Activated CD4-positive, alpha-beta T cell treated with anti-CD3 and anti-CD28 coated beads, Interleukin-2, amount 10 ng/mL, durations not matched to agents 7 days and 5 days (primary cell): ENCODE measurements at regions not wholly inside any gene's neighbourhood (a gene's known extent, or its start where the extent isn't known, plus 50 kb on each side); places are given as distances from the start of the nearest gene placed in this dataset.
"Not testable (repeated sequence)": the region's sequence is repeated elsewhere in the genome, so short reads cannot be mapped to it uniquely, and the experiment has no call there.

Source experiments
- CTCF ChIA-PET: fragments of 350-600 bp; sonication (Branson Sonifier 250); formaldehyde crosslinking; loops from one replicate; lab custom pipeline; 2021; ENCODE audit warnings: antibody characterized with exemption; lab: Charles Lee
- POLR2A ChIA-PET: fragments of 350-600 bp; sonication (Branson Sonifier 250); formaldehyde crosslinking; loops from one replicate; lab custom pipeline; 2021; ENCODE audit warnings: antibody characterized with exemption; lab: Charles Lee
- DNase-seq: peaks from one replicate; pipeline ENCODE4 v3.0.0-alpha.2; 2020
- H3K27ac Mint-ChIP-seq: one replicate; pipeline ENCODE4 v1.8.0; 2021; ENCODE audit warnings: mild to moderate bottlenecking, moderate library complexity, mixed read lengths
- H3K27me3 Mint-ChIP-seq: one replicate; pipeline ENCODE4 v1.8.0; 2021; ENCODE audit warnings: mixed read lengths
- H3K36me3 Mint-ChIP-seq: one replicate; pipeline ENCODE4 v1.8.0; 2021; ENCODE audit warnings: low read depth, mixed read lengths
- H3K4me1 Mint-ChIP-seq: one replicate; pipeline ENCODE4 v1.8.0; 2021; ENCODE audit warnings: mixed read lengths
- H3K4me3 Mint-ChIP-seq: one replicate; pipeline ENCODE4 v1.8.0; 2021; ENCODE audit warnings: mild to moderate bottlenecking, moderate library complexity, mixed read lengths
- H3K9me3 Mint-ChIP-seq: one replicate; pipeline ENCODE4 v1.8.0; 2021; ENCODE audit warnings: mixed read lengths

DNA sequence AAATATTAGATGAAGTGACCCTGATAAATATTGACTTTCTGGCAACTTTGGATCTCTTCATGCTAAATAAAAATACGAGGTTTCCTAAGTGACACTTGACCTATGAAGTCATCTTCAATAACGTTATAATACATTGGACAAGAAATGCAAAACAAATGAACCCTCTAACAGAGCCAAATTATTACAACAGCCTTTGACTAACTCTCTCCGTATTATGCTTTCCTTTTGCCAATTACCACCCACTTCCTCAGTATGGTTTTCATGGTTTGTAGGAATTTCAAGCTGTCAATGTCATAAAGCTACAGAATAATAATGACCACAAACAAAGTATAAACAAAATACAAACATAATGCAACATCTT lies 210.5 kb downstream of the MOXD1 start:
- Mint-ChIP-seq H3K4me1 (no peaks in the 10 kb centered on the region), H3K36me3 (no peaks in the 10 kb centered on the region), H3K4me3 (no peak overlapping the region), H3K27ac (no peak overlapping the region), H3K9me3 (no peaks in the 10 kb centered on the region), H3K27me3 (no peaks in the 10 kb centered on the region)
- ChIA-PET POLR2A (no interaction called here), CTCF (no interaction called here)
- DNase-seq = no peak

DNA sequence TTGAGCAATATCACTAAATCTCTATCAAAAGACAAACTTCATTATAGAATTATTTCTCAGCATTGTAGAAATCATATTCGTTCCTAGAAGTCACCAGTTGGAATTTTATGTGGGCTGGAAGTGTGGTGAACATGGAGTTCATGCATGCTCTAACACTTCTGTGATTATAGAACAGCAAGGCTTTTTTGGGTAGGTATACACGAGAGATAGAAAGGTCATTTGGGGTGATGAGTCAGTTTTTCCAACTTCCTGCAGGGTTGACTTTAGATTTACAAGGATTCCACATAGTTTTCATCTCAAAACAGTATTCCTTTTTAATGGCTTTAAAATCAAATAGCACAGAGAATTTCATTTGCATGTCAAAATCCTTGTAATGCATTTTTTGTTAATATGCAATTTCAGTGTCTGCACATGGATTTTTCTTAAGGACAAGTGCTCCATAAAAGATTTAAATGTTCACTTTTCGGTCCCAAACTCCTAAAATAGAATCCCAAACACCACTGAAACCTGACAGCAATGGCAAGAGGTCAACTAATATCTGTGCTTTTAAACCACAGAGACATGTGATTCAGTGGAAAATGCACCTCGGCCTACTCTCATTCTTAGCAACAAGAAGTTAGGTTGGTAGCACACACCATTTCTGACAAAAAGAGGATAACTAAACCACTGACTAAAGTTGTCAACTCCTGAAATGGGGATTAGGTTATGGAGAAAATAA lies 211.0 kb downstream of the MOXD1 start:
- POLR2A ChIA-PET = no interaction called here
- no peak overlapping the region for H3K27ac Mint-ChIP-seq
- CTCF ChIA-PET = no interaction called here

DNA sequence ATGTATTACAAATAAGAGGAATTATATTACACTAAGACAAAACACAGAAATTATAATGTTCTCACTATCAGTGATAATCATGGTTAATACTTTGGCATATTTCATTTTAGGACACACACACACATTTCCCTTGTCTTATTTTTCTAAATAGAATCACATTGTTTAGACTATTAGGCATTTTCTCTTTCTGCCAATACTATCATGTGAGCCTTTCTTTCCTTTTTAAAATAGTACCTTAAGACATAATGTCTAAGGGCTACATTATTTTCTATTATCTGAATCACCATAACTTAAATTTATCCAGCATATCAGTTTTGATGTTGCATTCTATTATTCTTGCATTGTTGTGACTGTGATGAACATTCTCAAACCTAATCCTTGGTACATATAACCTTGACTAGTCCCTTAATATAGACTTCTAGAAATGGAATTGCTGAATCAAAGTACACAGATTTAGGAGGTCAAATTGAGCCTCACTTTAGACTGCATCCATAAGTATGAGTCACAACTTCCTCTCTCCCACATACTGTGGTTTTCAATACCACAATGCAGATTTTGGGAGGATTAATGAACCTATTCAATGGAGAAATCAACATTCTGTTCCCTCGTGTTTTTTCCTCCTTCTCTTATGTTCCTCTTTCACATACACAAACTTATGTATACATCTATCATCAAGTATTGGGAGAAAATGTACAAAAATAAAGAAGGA lies 212.6 kb downstream of the MOXD1 start:
- Mint-ChIP-seq H3K4me1 (no peaks in the 10 kb centered on the region), H3K9me3 (no peaks in the 10 kb centered on the region), H3K36me3 (no peaks in the 10 kb centered on the region), H3K27ac (no peak overlapping the region), H3K27me3 (no peaks in the 10 kb centered on the region), H3K4me3 (no peak overlapping the region)
- ChIA-PET CTCF (no interaction called here), POLR2A (no interaction called here)
- no peak for DNase-seq

More for the DNA sequence above, 211.0 kb downstream of the MOXD1 start:
- no peak overlapping the region for H3K4me3 Mint-ChIP-seq
- H3K4me1 Mint-ChIP-seq = no peaks in the 10 kb centered on the region
- no peaks in the 10 kb centered on the region for H3K27me3 Mint-ChIP-seq
- H3K36me3 Mint-ChIP-seq = no peaks in the 10 kb centered on the region
- no peak for DNase-seq
- H3K9me3 Mint-ChIP-seq = no peaks in the 10 kb centered on the region

- ChIA-PET POLR2A (no interaction called here), CTCF (no interaction called here)
- no peaks in the 10 kb centered on the region for H3K4me1 Mint-ChIP-seq
- no peaks in the 10 kb centered on the region for H3K27me3 Mint-ChIP-seq
- H3K4me3 Mint-ChIP-seq = no peak overlapping the region
- no peak overlapping the region for H3K27ac Mint-ChIP-seq
- H3K36me3 Mint-ChIP-seq = no peaks in the 10 kb centered on the region
- H3K9me3 Mint-ChIP-seq = no peaks in the 10 kb centered on the region
- DNase-seq = no peak
These were observed 213.5 kb downstream of the MOXD1 start for GRCh38 chr6:132187816-132188215.

DNA sequence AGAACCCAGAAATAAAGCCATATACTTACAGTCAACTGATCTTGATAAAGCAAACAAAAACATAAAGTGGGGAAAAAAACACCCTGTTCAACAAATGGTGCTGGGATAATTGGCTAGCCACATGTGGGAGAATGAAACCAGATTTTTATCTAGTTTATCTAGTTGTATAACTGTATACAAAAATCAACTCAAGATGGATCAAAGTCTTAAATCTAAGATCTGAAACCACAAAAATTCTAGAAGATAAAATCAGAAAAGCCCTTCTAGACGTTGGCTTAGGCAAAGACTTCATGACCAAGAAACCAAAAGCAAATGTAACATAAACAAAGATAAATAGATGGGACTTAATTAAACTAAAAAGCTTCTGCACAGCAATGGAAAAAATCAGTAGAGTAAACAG lies 216.3 kb downstream of the MOXD1 start:
- POLR2A ChIA-PET, H3K9me3 Mint-ChIP-seq, DNase-seq, H3K27ac Mint-ChIP-seq, H3K36me3 Mint-ChIP-seq, H3K27me3 Mint-ChIP-seq, H3K4me1 Mint-ChIP-seq, CTCF ChIA-PET, H3K4me3 Mint-ChIP-seq: not testable (repeated sequence)

GRCh38 chr6:132179955-132180354 lies 221.3 kb downstream of the MOXD1 start:
- DNase-seq = no peak
- CTCF ChIA-PET = no interaction called here
- Mint-ChIP-seq H3K27me3 (peaks cover 2% of the 10 kb centered on the region), H3K36me3 (no peaks in the 10 kb centered on the region), H3K27ac (no peak overlapping the region), H3K4me1 (no peaks in the 10 kb centered on the region), H3K4me3 (no peak overlapping the region), H3K9me3 (peaks cover 8% of the 10 kb centered on the region)
- POLR2A ChIA-PET = no interaction called here

DNA sequence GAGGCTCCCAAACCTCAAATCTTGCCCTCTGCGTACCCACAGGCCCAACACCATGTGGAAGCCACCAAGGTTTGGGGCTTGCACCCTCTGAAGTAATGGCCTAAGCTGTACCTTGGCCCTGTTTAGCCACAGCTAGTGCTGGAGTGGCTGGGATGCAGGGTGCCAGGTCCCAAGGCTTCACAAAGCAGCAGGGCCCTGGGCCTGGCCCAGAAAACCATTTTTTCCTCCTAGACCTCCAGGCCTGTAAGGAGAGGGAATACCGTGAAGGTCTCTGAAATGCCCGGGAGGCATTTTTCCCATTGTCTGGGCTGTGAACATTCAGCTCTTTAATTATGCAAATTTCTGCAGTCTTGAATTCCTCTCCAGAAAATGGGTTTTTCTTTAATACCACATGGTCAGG lies 223.7 kb upstream of the CCN2 start:
- no peak for DNase-seq

DNA sequence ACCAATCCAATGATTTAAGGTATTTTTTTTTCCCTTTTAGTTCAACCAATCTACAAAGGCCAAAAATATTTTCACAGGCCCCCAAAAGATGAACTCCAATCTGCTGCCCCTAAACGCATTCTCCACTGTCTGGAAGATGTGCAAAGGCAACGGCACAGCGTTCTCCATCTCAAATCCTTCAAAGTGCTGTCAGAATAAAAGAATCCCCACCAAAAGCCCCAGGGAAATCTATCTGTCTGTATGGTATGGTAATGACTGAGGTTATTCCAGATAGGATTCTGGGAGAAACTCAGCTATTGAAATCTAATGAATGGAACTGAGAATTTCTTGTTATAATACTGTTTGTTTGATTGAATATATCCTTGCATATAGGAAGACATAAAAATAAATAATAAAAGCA lies 217.8 kb upstream of the CCN2 start:
- Mint-ChIP-seq H3K4me3 (no peak overlapping the region), H3K27me3 (no peaks in the 10 kb centered on the region), H3K9me3 (peaks cover under 1% of the 10 kb centered on the region), H3K36me3 (no peaks in the 10 kb centered on the region), H3K4me1 (no peaks in the 10 kb centered on the region), H3K27ac (no peak overlapping the region)
- no peak for DNase-seq
- CTCF ChIA-PET = no interaction called here
- POLR2A ChIA-PET = no interaction called here

More for the DNA sequence above, 223.7 kb upstream of the CCN2 start:
- Mint-ChIP-seq H3K27me3 (no peaks in the 10 kb centered on the region), H3K9me3 (peaks cover 9% of the 10 kb centered on the region), H3K36me3 (no peaks in the 10 kb centered on the region), H3K4me1 (no peaks in the 10 kb centered on the region), H3K27ac (no peak overlapping the region), H3K4me3 (no peak overlapping the region)
- ChIA-PET CTCF (no interaction called here), POLR2A (no interaction called here)

- no peak for DNase-seq
- H3K4me1 Mint-ChIP-seq = no peaks in the 10 kb centered on the region
- H3K36me3 Mint-ChIP-seq = no peaks in the 10 kb centered on the region
- ChIA-PET POLR2A (no interaction called here), CTCF (no interaction called here)
- H3K4me3 Mint-ChIP-seq = no peak overlapping the region
- H3K9me3 Mint-ChIP-seq = no peaks in the 10 kb centered on the region
- no peak overlapping the region for H3K27ac Mint-ChIP-seq
- no peaks in the 10 kb centered on the region for H3K27me3 Mint-ChIP-seq
These were observed 217.0 kb upstream of the CCN2 start for GRCh38 chr6:132167929-132168892.

- no peak for DNase-seq
- H3K4me1 Mint-ChIP-seq = no peaks in the 10 kb centered on the region
- POLR2A ChIA-PET = no interaction called here
- no peaks in the 10 kb centered on the region for H3K27me3 Mint-ChIP-seq
- no peak overlapping the region for H3K27ac Mint-ChIP-seq
- no peak overlapping the region for H3K4me3 Mint-ChIP-seq
- no peaks in the 10 kb centered on the region for H3K9me3 Mint-ChIP-seq
- no peaks in the 10 kb centered on the region for H3K36me3 Mint-ChIP-seq
- CTCF ChIA-PET = no interaction called here
These were observed 215.4 kb upstream of the CCN2 start for GRCh38 chr6:132166526-132167051.

GRCh38 chr6:132165677-132166076 lies 214.5 kb upstream of the CCN2 start:
- H3K27ac Mint-ChIP-seq = no peak overlapping the region
- ChIA-PET POLR2A (no interaction called here), CTCF (no interaction called here)
- H3K4me1 Mint-ChIP-seq = no peaks in the 10 kb centered on the region
- H3K27me3 Mint-ChIP-seq = no peaks in the 10 kb centered on the region
- DNase-seq = no peak
- H3K4me3 Mint-ChIP-seq = no peak overlapping the region
- H3K36me3 Mint-ChIP-seq = no peaks in the 10 kb centered on the region
- H3K9me3 Mint-ChIP-seq = no peaks in the 10 kb centered on the region

GRCh38 chr6:132161283-132161682 lies 210.1 kb upstream of the CCN2 start:
- H3K4me3 Mint-ChIP-seq = no peak overlapping the region
- ChIA-PET CTCF (no interaction called here), POLR2A (no interaction called here)
- DNase-seq = no peak
- H3K9me3 Mint-ChIP-seq = no peaks in the 10 kb centered on the region
- H3K27me3 Mint-ChIP-seq = peaks cover 2% of the 10 kb centered on the region
- no peak overlapping the region for H3K27ac Mint-ChIP-seq
- H3K4me1 Mint-ChIP-seq = no peaks in the 10 kb centered on the region
- no peaks in the 10 kb centered on the region for H3K36me3 Mint-ChIP-seq
